Duodenal mucosa (tissue), 2 donors: ENCODE measurements at regions not wholly inside any gene's neighbourhood (a gene's known extent, or its start where the extent isn't known, plus 50 kb on each side); places are given as distances from the start of the nearest gene placed in this dataset.
A peak's percentile ranks its signal among the peaks of the same experiment; 100 is the strongest.
"Not testable (repeated sequence)": the region's sequence is repeated elsewhere in the genome, so short reads cannot be mapped to it uniquely, and the experiment has no call there.

Experiments used
- H3K27ac ChIP-seq: one replicate; pipeline ENCODE4 v1.7.0; 2013; ENCODE audit warnings: low read depth, low read length
- H3K27me3 ChIP-seq, 2 donors: one replicate each; pipeline ENCODE4 v1.7.0; 2013; ENCODE audit warnings: low read length in 2 of 2, control low read depth in 1 of 2; ENCODE audit not compliant: insufficient read depth in 2 of 2, control insufficient read depth in 1 of 2
- H3K36me3 ChIP-seq, 2 donors: one replicate each; pipeline ENCODE4 v1.7.0; 2013; ENCODE audit warnings: low read length in 2 of 2, control low read depth in 1 of 2; ENCODE audit not compliant: insufficient read depth in 2 of 2, control insufficient read depth in 1 of 2
- H3K4me1 ChIP-seq, 2 donors: one replicate each; pipeline ENCODE4 v1.7.0; 2013; ENCODE audit warnings: low read length in 2 of 2, control low read depth in 1 of 2; ENCODE audit not compliant: insufficient read depth in 2 of 2, control insufficient read depth in 1 of 2
- H3K4me3 ChIP-seq, 2 donors: one replicate each; pipeline ENCODE4 v1.7.0; 2013; ENCODE audit warnings: low read length in 2 of 2, low read depth in 1 of 2
- H3K9ac ChIP-seq, 2 donors: one replicate each; pipeline ENCODE4 v1.7.0; 2013; ENCODE audit warnings: low read length in 2 of 2, low read depth in 1 of 2
- H3K9me3 ChIP-seq, 2 donors: one replicate each; pipeline ENCODE4 v1.7.0; 2013; ENCODE audit warnings: low read length in 2 of 2, control low read depth in 1 of 2; ENCODE audit not compliant: control insufficient read depth in 1 of 2

DNA sequence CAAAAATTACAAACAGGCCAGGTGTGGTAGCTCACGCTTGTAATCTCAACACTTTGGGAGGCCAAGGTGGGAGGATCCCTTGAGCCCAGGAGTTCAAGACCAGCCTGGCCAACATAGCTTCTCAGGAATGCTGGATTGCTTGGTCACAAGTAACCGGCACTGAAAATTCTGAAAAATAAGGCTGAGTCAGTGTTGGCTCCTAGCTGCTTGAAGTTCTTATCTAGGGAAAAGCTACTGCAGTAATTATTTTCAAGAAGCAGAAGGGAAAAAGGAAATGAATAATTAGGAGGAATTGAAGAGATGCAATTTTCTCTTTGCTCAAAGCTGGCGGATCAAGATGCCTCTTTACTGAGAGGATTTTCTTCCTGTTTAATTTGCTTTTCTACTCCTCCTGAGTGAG lies 75.0 kb upstream of the GTF3A start:
- H3K9ac ChIP-seq, result no peak overlapping the region
- no peaks in the 10 kb centered on the region for H3K27me3 ChIP-seq
- no peak overlapping the region for H3K27ac ChIP-seq
- no peak overlapping the region for H3K4me3 ChIP-seq
- H3K36me3 ChIP-seq, result no peaks in the 10 kb centered on the region
- no peaks in the 10 kb centered on the region for H3K9me3 ChIP-seq
- H3K4me1 ChIP-seq, result peaks cover 19 to 22% of the 10 kb centered on the region in 2 donors

DNA sequence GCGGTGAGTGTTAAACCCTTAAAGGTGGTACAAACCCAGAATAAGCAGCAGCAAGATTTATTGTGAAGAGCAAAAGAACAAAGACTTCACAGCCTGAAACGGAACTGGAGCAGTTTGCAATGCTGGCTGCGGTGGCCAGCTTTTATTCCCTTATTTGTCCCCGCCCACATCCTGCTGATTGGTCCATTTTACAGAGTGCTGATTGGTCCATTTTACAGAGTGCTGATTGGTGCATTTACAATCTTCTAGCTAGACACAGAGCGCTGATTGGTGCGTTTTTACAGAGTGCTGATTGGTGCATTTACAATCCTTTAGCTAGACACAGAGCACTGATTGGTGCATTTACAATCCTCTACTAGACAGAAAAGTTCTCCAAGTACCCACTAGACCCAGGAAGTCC lies 73.6 kb upstream of the GTF3A start:
- not testable (repeated sequence) for H3K27me3 ChIP-seq, H3K36me3 ChIP-seq, H3K9ac ChIP-seq, H3K27ac ChIP-seq, H3K9me3 ChIP-seq, H3K4me3 ChIP-seq
- H3K4me1 ChIP-seq, result peaks cover 19 to 22% of the 10 kb centered on the region in 2 donors

DNA sequence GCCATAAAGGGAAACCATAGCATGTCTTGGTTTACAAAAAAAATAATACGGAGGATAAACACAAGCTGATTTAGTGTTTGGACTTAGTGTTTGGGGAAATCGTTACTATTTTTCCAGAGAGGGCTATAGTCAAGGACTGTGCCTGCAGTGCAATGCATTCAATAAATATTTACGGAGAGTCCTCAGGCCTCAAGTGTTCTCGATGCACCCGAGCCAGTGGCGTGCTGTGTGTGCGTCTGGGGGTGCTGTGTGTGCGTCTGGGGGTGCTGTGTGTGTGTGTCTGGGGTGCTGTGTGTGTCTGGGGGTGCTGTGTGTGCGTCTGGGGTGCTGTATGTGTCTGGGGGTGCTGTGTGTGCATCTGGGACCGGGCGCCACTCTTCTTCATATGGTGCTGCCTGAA lies 71.7 kb upstream of the GTF3A start:
- Histone ChIP-seq H3K4me3 (peak overlapping the region; percentile 23 to 68), H3K36me3 (no peaks in the 10 kb centered on the region), H3K4me1 (peaks cover 22% of the 10 kb centered on the region in 2 donors), H3K9me3 (no peaks in the 10 kb centered on the region), H3K27ac (no peak overlapping the region), H3K9ac (peak overlapping the region in 1 of 2 donors; percentile 48), H3K27me3 (no peaks in the 10 kb centered on the region)

DNA sequence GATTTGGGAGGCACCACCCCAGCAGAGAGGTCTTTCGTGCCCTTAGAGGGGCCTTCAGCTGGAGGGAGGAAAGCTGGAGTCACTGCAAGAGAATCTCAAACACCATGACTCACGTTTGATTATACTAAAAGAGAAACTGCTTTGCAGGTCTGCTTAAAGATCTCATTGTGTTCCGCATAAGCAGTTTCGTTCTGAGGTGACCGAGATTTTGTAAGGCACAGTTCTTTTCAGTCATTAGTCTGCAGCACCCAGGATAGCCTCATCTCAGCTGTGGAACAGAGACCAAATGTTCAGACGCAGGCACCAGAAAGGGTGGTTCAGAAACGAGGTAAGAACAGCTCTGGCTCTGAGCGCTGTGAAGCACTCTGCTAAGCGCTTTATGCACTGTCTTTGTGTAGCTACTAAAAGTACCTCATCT lies 71.2 kb upstream of the GTF3A start:
- no peaks in the 10 kb centered on the region for H3K27me3 ChIP-seq
- H3K9ac ChIP-seq, result peak overlapping the region; percentile 37 to 48
- H3K4me1 ChIP-seq, result peaks cover 22% of the 10 kb centered on the region in 2 donors
- peak overlapping the region; percentile 23 to 68 for H3K4me3 ChIP-seq
- H3K36me3 ChIP-seq, result no peaks in the 10 kb centered on the region
- H3K27ac ChIP-seq, result peak overlapping the region; percentile 0
- H3K9me3 ChIP-seq, result no peaks in the 10 kb centered on the region

DNA sequence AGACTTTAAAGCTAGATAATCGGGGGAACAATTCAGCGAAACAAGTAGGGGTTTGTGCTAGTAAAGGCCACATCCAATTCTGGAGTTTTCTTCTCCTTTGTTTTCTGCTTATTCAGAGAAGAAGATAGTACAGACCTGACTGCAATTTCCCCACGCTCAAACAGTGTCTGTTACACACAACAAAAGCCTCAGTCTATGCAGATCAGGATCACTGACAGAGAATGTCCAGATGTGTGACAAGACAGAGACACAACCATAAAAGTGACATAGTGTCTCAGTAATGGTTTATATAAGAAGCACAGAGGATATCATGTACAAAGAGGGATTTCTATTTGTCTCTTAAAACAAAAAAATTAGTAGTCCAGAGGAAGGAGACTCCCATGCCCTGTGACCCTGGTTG lies 70.7 kb upstream of the GTF3A start:
- Histone ChIP-seq H3K27ac (peak overlapping the region; percentile 0), H3K4me3 (peak overlapping the region; percentile 23 to 68), H3K9ac (peak overlapping the region; percentile 37 to 48), H3K9me3 (no peaks in the 10 kb centered on the region), H3K27me3 (no peaks in the 10 kb centered on the region), H3K4me1 (peaks cover 22% of the 10 kb centered on the region in 2 donors), H3K36me3 (no peaks in the 10 kb centered on the region)

DNA sequence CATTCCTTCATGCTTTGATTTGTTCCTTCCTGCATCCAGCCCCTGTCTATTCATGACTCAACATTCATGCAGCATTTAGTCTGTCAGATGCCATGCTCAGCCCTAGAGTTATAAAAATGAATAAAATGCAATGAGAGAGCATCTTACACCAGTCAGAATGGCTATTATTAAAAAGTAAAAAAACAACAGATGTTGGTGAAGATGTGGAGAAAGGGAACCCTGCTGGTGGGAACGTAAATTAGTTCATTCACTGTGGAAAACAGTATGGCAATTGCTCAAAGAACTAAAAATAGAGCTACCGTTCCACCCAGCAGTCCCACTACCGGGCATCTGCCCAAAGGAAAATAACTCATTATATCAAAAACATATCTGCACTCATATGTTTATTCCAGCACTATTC lies 70.0 kb upstream of the GTF3A start:
- Histone ChIP-seq H3K4me1 (peaks cover 22% of the 10 kb centered on the region in 2 donors), H3K27ac (no peak overlapping the region), H3K4me3 (no peak overlapping the region), H3K9me3 (no peaks in the 10 kb centered on the region), H3K9ac (no peak overlapping the region), H3K36me3 (no peaks in the 10 kb centered on the region), H3K27me3 (no peaks in the 10 kb centered on the region)

DNA sequence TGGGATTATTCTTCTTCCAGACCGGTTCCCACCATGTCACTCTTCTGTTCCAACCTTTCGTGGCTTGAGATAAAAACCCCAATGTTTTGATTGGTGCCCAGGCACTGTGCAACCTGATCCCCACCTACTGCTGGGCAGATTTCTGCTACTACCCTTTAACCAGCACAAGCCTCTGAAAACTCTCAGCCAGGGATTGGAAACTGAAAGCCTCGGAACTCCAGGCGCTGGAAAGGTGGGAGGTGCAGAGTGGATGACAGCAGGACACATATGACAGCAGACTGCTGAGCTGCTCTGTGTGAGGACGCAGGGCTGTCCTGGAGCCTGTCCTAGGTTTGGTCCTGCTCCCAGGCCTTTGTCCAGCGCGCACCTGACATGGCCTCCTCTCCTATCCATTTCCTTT lies 68.5 kb upstream of the GTF3A start:
- Histone ChIP-seq H3K36me3 (no peaks in the 10 kb centered on the region), H3K27me3 (no peaks in the 10 kb centered on the region), H3K27ac (no peak overlapping the region), H3K4me3 (no peak overlapping the region), H3K9ac (no peak overlapping the region), H3K4me1 (peaks cover 22% of the 10 kb centered on the region in 2 donors), H3K9me3 (no peaks in the 10 kb centered on the region)

DNA sequence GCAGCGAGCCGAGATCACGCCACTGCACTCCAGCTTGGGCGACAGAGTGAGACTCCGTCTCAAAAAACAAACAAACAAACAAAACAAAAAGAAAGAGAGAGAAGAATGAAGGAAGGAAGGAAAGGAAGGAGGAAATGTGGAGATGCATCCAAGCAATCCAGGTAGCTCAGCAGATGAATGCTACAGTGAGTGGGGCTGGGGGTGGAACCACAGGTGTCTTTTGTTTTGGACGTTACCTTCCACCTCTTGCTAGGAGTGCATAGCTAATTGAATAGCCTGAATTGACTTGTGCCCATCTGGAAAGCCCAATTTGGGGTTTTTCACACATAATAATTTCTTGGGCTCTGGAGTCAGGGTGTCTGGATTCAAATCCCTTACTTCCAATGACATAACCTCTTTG lies 66.0 kb upstream of the GTF3A start:
- Histone ChIP-seq H3K36me3 (no peaks in the 10 kb centered on the region), H3K9me3 (no peaks in the 10 kb centered on the region), H3K27ac (no peak overlapping the region), H3K9ac (no peak overlapping the region), H3K4me3 (no peak overlapping the region), H3K27me3 (peaks cover 0 to 5% of the 10 kb centered on the region in 2 donors), H3K4me1 (peaks cover 19 to 22% of the 10 kb centered on the region in 2 donors)

DNA sequence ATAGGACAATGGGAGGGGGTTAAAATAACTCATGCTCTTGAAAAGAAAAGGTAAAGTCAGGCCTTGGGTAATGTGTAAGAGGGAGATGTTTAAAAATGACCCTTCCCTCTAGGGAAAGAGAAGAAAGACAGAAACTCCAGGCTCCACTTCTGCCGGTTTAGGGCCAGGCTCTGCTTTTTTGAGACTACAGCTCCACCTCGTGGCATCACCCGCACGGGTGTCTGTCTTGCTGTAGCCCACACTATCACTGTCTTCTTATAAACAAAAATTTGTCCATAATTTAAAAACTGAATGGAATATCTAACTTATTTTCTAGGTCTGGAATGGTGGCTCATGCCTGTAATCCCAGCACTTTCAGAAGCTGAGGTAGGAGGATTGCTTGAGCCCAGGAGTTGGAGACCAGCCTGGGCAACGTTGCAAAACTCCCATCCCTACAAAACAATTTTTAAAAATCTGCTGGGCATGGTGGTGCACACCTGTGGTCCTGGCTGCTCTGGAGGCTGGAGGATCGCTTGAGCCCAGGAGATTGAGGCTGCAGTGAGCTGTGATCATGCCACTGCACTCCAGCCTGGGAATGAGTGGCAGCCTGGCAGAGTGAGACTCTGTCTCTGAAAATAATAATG lies 65.1 kb upstream of the GTF3A start:
- Histone ChIP-seq H3K4me1 (peaks cover 15 to 16% of the 10 kb centered on the region in 2 donors), H3K27ac (no peak overlapping the region), H3K9ac (no peak overlapping the region), H3K9me3 (no peaks in the 10 kb centered on the region), H3K27me3 (peaks cover 0 to 5% of the 10 kb centered on the region in 2 donors), H3K4me3 (no peak overlapping the region), H3K36me3 (no peaks in the 10 kb centered on the region)

DNA sequence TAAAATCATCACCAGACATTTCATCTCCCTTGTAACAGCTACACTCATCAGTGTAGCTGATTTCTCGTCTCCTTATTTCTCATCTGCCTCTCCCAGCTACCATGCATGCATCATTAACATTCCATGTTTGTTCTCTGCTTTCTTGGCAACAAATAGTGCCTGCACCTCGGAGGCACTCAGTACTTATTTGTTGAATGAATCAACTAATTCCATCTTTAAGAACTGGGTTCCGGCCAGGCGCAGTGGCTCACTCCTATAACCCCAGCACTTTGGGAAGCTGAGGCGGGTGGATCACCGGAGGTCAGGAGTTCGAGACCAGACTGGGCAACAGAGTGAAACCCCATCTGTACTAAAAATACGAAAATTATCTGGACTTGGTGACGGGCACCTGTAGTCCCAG lies 63.9 kb upstream of the GTF3A start:
- no peak overlapping the region for H3K4me3 ChIP-seq
- H3K9ac ChIP-seq, result no peak overlapping the region
- H3K27ac ChIP-seq, result no peak overlapping the region
- no peaks in the 10 kb centered on the region for H3K36me3 ChIP-seq
- peaks cover 0 to 7% of the 10 kb centered on the region in 2 donors for H3K27me3 ChIP-seq
- H3K4me1 ChIP-seq, result peaks cover 15 to 16% of the 10 kb centered on the region in 2 donors
- H3K9me3 ChIP-seq, result no peaks in the 10 kb centered on the region
